ENCODE measurements at regions not wholly inside any gene's neighbourhood (a gene's known extent, or its start where the extent isn't known, plus 50 kb on each side); places are given as distances from the start of the nearest gene placed in this dataset.

GRCh38 chr7:26055241-26055640 lies 96.8 kb upstream of the NFE2L3 start:
- ATAC-seq, result no peak
- no peak overlapping the region for H3K4me3 ChIP-seq (replicated peaks in 1 of 2; ENCODE audit: low read depth in 1 of 2, low read length in 2 of 2)
- no peaks in the 10 kb centered on the region for H3K79me2 ChIP-seq (ENCODE audit: insufficient read depth, low read length)
- CTCF ChIA-PET, result no interaction called here
- no TSS peak for BruUV-seq (replicated peaks)
- intact Hi-C loops (cut with micrococcal nuclease), result no loop called here
- no peak overlapping the region for H3K9ac ChIP-seq (ENCODE audit: low read length)
- no peaks in the 10 kb centered on the region; a peak in 1 of 4 replicates for H3K9me3 ChIP-seq (ENCODE audit: control insufficient read depth in 1 of 2, insufficient read depth in 1 of 2, low read depth in 1 of 2, low read length in 2 of 2)
- no peak for DNase-seq (ENCODE audit: low read depth, low spot score)
- no peaks in the 10 kb centered on the region for H4K20me1 ChIP-seq (ENCODE audit: insufficient read depth)
- POLR2A ChIA-PET, result no interaction called here
- no peaks in the 10 kb centered on the region for H3K9me2 ChIP-seq (ENCODE audit: insufficient read depth)
- peaks cover 0 to 13% of the 10 kb centered on the region in 2 experiments; a peak in 2 of 4 replicates for H3K4me1 ChIP-seq (ENCODE audit: control insufficient read depth in 1 of 2, insufficient read depth in 2 of 2, low read length in 2 of 2)
- RAD21 ChIA-PET (ENCODE audit: low non-redundant PET in 1 of 2, low total read pairs in 2 of 2, uncharacterized antibody in 2 of 2, unreplicated experiment in 2 of 2), result no interaction called here
- no peak overlapping the region for H2AFZ ChIP-seq (ENCODE audit: low read depth, low read length, poor library complexity, severe bottlenecking)
- no peak for TF ChIP-seq ATF3 (IDR thresholded peaks at IDR 0.05)
- no peak for TF ChIP-seq YY1 (IDR thresholded peaks at IDR 0.05; ENCODE audit: extremely low read depth, insufficient replicate concordance, low read depth, low read length)
- TF ChIP-seq ZNF274 (IDR thresholded peaks at IDR 0.05; ENCODE audit: low read depth, low read length), result no peak
- no peak for TF ChIP-seq SP1 (IDR thresholded peaks at IDR 0.05; ENCODE audit: low read depth)
- TF ChIP-seq ELF1 (IDR thresholded peaks at IDR 0.05; ENCODE audit: borderline replicate concordance, low read depth), result no peak
- no peak for TF ChIP-seq POLR2A (IDR thresholded peaks at IDR 0.05; ENCODE audit: borderline replicate concordance, extremely low read depth, insufficient read depth, insufficient read length)
- no peak for TF ChIP-seq REST (IDR thresholded peaks at IDR 0.05; ENCODE audit: low read depth)
- TF ChIP-seq JUND (IDR thresholded peaks at IDR 0.05), result no peak
- TF ChIP-seq ZBTB33 (IDR thresholded peaks at IDR 0.05; ENCODE audit: extremely low read depth, insufficient replicate concordance, low read length), result no peak
- TF ChIP-seq MAX (IDR thresholded peaks at IDR 0.05), result no peak
- no peaks in the 10 kb centered on the region for H3K36me3 ChIP-seq (ENCODE audit: control insufficient read depth in 1 of 2, insufficient read depth in 2 of 2, low read length in 2 of 2)
- H3K4me2 ChIP-seq (ENCODE audit: low read length), result no peak overlapping the region
- H3K27me3 ChIP-seq (ENCODE audit: insufficient read depth, low read length), result no peaks in the 10 kb centered on the region
- H3K27ac ChIP-seq (ENCODE audit: low read depth, low read length), result no peak overlapping the region

Measured in HCT116 (cell line).